HG03460 (cell line): ENCODE measurements at regions not wholly inside any gene's neighbourhood (a gene's known extent, or its start where the extent isn't known, plus 50 kb on each side); places are given as distances from the start of the nearest gene placed in this dataset.
"Not testable (repeated sequence)": the region's sequence is repeated elsewhere in the genome, so short reads cannot be mapped to it uniquely, and the experiment has no call there.

Experiments
- ATAC-seq: cut with Tn5 transposase; IDR thresholded peaks from one replicate; pipeline ENCODE4 v1.9.1; 2021; ENCODE audit not compliant: unreplicated experiment

- ATAC-seq: no peak
Observed at GRCh38 chr9:24073666-24074065, 247.6 kb upstream of the ELAVL2 start.

- no peak for ATAC-seq
Observed at GRCh38 chr9:24073007-24073592, 247.1 kb upstream of the ELAVL2 start.

GRCh38 chr9:24071716-24072115 is 245.7 kb upstream of the ELAVL2 start:
- ATAC-seq: no peak

- no peak for ATAC-seq
Observed at GRCh38 chr9:24071091-24071490, 245.1 kb upstream of the ELAVL2 start.

GRCh38 chr9:24067107-24067506 is 241.1 kb upstream of the ELAVL2 start:
- ATAC-seq: not testable (repeated sequence)

- ATAC-seq: no peak
Observed at GRCh38 chr9:24059651-24060050, 233.6 kb upstream of the ELAVL2 start.

- ATAC-seq: no peak
Observed at GRCh38 chr9:24051587-24051986, 225.5 kb upstream of the ELAVL2 start.

GRCh38 chr9:24050239-24050638 is 224.2 kb upstream of the ELAVL2 start:
- ATAC-seq: not testable (repeated sequence)

- no peak for ATAC-seq
Observed at GRCh38 chr9:24045150-24045549, 219.1 kb upstream of the ELAVL2 start.

GRCh38 chr9:24044576-24044975 is 218.5 kb upstream of the ELAVL2 start:
- ATAC-seq: no peak

- ATAC-seq: no peak
Observed at GRCh38 chr9:24041160-24041690, 215.2 kb upstream of the ELAVL2 start.

GRCh38 chr9:24036459-24036858 is 210.4 kb upstream of the ELAVL2 start:
- no peak for ATAC-seq

GRCh38 chr9:24035816-24036215 is 209.8 kb upstream of the ELAVL2 start:
- no peak for ATAC-seq

- ATAC-seq: no peak
Observed at GRCh38 chr9:24011881-24012280, 185.8 kb upstream of the ELAVL2 start.

GRCh38 chr9:24011009-24011717 is 185.1 kb upstream of the ELAVL2 start:
- ATAC-seq: no peak

GRCh38 chr9:24009322-24009721 is 183.3 kb upstream of the ELAVL2 start:
- no peak for ATAC-seq

GRCh38 chr9:24007185-24007584 is 181.1 kb upstream of the ELAVL2 start:
- ATAC-seq: no peak

GRCh38 chr9:23991874-23992273 is 165.8 kb upstream of the ELAVL2 start:
- ATAC-seq: not testable (repeated sequence)

- ATAC-seq: no peak
Observed at GRCh38 chr9:23979491-23979890, 153.5 kb upstream of the ELAVL2 start.

GRCh38 chr9:23962101-23962500 is 136.1 kb upstream of the ELAVL2 start:
- ATAC-seq: no peak

- no peak for ATAC-seq
Observed at GRCh38 chr9:23945897-23946296, 119.9 kb upstream of the ELAVL2 start.

- ATAC-seq: no peak
Observed at GRCh38 chr9:23941051-23941450, 115.0 kb upstream of the ELAVL2 start.

- no peak for ATAC-seq
Observed at GRCh38 chr9:23938908-23939307, 112.9 kb upstream of the ELAVL2 start.
